Stimulated activated CD4-positive, alpha-beta T cell treated with anti-CD3 and anti-CD28 coated beads, TNF-alpha, amount 100 ng/mL, for 24 hours (primary cell): ENCODE measurements at regions not wholly inside any gene's neighbourhood (a gene's known extent, or its start where the extent isn't known, plus 50 kb on each side); places are given as distances from the start of the nearest gene placed in this dataset.
"Not testable (repeated sequence)": the region's sequence is repeated elsewhere in the genome, so short reads cannot be mapped to it uniquely, and the experiment has no call there.

ENCODE experiments used
- DNase-seq, 3 experiments: peaks; one replicate each; pipeline ENCODE4 v3.0.0-alpha.2; 2020; ENCODE audit warnings: low read depth in 3 of 3

- no peak for DNase-seq
Measured at GRCh38 chr14:52202151-52202550, 65.3 kb upstream of the PTGDR start.

- no peak for DNase-seq
Measured at GRCh38 chr14:52190337-52190931, 77.1 kb upstream of the PTGDR start.

DNA sequence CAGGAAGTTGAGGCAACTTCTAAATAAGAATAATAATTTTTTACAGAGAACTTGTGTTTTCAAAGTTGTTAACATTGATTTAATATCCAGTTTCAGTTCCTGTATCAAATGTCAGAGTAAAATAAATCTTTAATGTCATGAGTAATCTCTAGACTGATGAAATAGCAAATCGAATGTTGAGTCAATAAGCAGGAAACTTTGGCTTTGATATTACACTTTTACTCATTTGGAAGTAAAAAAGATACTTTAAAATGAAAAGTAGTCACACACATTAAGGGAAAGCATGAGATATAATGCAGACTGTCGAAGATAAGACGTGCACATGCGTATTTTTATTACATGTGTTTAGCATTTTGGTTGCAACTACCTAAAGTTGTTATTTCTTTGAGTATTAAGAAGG is 78.2 kb upstream of the PTGDR start:
- no peak for DNase-seq

DNA sequence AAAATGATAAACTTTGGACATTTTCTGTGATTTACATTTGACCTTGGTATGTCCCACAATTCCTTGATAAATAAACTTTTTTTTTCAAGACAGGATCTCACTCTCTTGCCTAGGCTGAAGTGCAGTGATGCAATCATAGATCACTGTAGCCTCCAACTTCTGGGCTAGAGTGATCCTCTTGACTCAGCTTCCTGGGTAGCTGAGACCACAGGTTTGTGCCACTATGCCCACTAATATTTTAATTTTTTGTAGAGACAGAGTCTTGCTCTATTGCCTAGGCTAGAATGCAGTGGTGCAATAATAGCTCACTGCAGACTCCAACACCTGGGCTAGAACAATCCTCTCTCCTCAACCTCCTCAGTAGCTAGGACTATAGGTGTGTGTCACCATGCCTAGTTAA is 79.1 kb upstream of the PTGDR start:
- no peak for DNase-seq

- no peak for DNase-seq
Measured at GRCh38 chr14:52185178-52185577, 82.3 kb upstream of the PTGDR start.

- no peak for DNase-seq
Measured at GRCh38 chr14:52182853-52183252, 84.6 kb upstream of the PTGDR start.

DNA sequence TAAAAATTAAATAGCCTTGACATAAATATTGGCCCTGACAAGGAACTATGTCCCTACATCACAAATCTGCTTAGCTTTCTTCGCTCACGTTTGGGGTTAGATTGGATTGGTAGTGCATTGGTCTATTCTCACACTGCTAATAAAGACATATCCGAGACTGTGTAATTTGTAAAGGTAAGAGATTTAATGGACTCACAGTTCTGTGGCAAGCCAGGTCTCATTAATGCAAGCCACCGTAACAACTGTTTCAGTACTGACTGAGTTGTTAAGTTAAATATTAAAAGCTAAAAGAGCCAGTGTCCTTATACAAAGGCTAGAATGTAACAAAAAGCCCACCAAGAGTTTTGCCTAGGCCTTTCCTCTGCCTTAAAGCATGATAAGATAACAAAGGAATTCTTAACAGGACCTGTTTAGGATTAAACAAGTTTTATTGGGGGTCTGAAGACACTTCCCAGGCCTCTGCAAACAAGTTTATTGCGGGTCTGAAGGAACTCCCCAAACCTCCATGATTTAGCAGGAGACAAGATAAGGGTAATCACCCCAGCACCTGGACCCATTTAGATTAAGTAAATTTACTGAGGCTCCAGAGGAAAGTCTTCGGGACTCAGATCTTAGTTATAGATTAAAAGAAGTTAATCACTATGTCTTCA is 88.2 kb upstream of the PTGDR start:
- no peak for DNase-seq

- DNase-seq, result no peak
Measured at GRCh38 chr14:52175982-52176502, 91.5 kb upstream of the PTGDR start.

DNA sequence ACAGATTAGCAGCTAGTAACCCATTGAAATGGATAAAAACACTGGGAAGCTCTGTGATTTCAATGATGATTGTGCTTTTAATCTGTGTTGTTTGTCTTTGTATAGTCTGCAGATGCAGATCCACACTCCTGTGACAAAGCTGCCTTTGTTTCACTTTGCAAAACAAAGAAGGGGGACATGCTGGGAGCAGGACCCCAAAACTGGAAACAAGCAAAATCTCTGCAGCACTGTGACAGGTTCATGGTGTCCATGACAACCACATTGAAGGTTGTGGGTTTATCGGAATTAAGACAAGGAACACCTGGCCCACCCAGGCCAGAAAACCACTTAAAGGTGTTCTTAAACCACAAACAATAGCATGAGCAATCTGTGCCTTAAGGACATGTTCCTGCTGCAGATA is 95.6 kb upstream of the PTGDR start:
- not testable (repeated sequence) for DNase-seq

DNA sequence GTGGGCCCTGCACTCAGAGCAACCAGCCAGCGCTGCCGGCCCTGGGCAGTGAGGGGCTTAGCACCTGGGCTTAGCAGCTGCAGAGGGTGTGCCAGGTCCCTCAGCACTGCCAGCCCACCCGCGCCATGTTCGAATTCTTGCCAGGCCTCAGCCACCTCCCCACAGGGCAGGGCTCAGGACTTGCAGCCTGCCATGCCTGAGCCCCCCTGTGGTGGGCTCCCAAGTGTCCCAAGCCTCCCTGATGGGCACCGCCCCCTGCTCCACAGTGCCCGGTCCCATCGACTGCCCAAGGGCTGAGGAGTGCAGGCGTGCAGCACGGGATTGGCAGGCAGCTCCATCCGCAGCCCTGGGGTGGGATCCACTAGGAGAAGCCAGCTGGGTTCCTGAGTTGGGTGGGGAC is 98.0 kb upstream of the NID2 start:
- no peak for DNase-seq

- DNase-seq, result no peak
Measured at GRCh38 chr14:52155651-52156213, 86.9 kb upstream of the NID2 start.

GRCh38 chr14:52154992-52155650 is 86.3 kb upstream of the NID2 start:
- no peak for DNase-seq

GRCh38 chr14:52153939-52154338 is 85.1 kb upstream of the NID2 start:
- no peak for DNase-seq

GRCh38 chr14:52150162-52150561 is 81.3 kb upstream of the NID2 start:
- no peak for DNase-seq

DNA sequence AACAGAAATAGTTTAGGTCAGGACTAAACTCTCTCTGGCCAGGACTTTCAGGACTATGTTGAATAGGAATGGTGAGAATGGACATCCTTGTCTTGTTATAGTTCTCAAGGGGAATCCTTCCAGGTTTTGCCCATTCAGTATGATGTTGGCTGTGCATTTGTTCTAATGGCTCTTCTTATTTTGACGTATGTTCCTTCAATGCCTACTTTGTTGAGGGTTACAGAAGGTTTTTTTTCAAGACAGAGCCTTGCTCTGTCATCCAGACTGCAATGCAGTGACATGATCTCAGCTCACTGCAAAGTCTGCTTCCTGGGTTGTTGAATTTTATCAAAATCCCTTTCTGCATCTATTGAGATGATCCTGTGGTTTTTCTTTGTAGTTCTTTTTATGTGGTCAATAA is 79.5 kb upstream of the NID2 start:
- no peak for DNase-seq

DNA sequence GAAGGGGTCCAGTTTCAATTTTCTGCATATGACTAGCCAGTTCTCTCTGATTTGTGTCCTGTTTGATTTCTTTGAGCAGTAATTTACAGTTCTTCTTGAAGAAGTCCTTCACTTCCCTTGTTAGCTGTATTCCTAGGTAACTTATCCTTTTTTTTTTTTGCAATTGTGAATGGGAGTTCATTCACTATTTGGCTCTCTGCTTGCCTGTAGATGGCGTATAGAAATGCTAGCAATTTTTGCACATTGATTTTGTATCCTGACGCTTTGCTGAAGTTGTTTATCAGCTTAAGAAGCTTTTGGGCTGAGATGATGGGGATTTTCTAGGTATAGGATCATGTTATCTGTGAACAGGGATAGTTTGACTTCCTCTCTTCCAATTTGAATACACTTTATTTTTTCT is 77.6 kb upstream of the NID2 start:
- no peak for DNase-seq

- not testable (repeated sequence) for DNase-seq
Measured at GRCh38 chr14:52144099-52144498, 75.2 kb upstream of the NID2 start.

DNA sequence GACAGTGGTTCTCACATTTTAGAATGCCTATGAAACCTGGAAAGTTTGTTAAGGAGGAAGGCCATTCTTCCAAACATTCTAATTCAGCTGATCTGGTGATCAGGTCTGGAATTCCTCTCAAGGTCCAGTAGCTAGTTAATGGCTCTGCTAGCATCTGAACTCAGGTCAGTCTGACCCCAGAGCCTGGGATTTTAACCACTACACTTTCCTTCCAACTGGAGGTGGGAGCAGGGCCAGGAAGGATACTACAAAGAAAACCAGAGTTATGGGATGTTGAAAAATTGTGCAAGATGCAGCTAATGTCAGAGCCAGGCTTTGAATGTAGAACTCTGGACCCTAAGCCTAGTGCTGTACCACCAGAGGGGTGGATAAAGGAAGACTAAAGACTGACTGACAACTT is 73.6 kb upstream of the NID2 start:
- DNase-seq, result no peak

DNA sequence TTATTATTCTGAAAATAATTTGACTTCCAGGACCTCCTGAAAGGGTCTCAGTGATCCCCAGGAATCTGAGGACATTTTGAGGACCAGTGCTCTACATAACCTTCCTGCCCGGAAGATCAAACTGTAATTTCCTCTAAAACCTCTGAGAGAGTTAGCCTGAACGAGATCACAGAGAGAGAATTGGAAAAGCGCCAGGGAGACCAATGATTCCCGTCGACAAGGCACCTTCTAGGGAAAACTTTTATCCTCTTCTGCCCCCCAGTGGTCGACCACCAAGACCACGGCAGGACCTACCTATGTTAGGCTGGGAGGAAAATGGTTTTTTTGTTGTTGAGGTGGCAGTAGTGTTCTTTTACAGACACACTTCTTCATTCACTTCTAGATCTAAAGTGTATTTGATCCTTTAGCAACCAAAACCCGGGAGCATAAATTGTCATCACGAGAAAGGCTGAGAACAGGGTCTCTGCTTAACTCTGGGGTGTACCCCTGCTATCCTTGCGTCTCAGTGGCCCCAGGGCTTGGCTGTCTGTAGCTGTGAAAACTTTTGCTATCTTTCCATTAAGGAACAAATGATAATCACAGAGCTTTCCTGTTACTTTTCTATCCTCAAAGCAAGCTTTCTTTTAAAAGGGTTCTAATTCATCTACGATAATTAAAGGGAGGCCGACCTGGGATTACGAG is 62.9 kb upstream of the NID2 start:
- DNase-seq, result peak; percentile 13 to 35 (median 24)

GRCh38 chr14:52129721-52130120 is 60.9 kb upstream of the NID2 start:
- no peak for DNase-seq

- no peak for DNase-seq
Measured at GRCh38 chr14:52125885-52126284, 57.0 kb upstream of the NID2 start.
